Ovary (tissue), 3 donors: ENCODE measurements at regions not wholly inside any gene's neighbourhood (a gene's known extent, or its start where the extent isn't known, plus 50 kb on each side); places are given as distances from the start of the nearest gene placed in this dataset.

ENCODE experiments used
- CTCF ChIP-seq, 3 donors: fragments of 450-650 bp in 2 of 3; fragments of 200-600 bp in 1 of 3; IDR thresholded peaks; one replicate each; pipeline versions ENCODE4 v1.5.1 to v1.8.0; 2016 to 2022; ENCODE audit warnings: antibody characterized with exemption in 3 of 3, mild to moderate bottlenecking in 1 of 3
- POLR2A ChIP-seq: fragments of 450-650 bp; IDR thresholded peaks from one replicate; pipeline ENCODE4 v1.6.1; 2017; ENCODE audit warnings: antibody characterized with exemption, mild to moderate bottlenecking, moderate library complexity
- donor health status: DM: no; HTN: no; CAD: no.

GRCh38 chr12:24469089-24469488 lies 479.8 kb downstream of the BCAT1 start:
- TF ChIP-seq CTCF (IDR thresholded peaks at IDR 0.05) (no peak), POLR2A (no peak)
